WTC11 (cell line): ENCODE measurements at regions not wholly inside any gene's neighbourhood (a gene's known extent, or its start where the extent isn't known, plus 50 kb on each side); places are given as distances from the start of the nearest gene placed in this dataset.

ENCODE experiments used
- ATAC-seq: fragments of 200-7000 bp; cut with Tn5 transposase; 2 replicates; pipeline ENCODE4 v1.10.0; 2021; ENCODE audit warnings: mild to moderate bottlenecking, moderate library complexity
- CTCF ChIA-PET: fragments of 300-600 bp; sonication (Branson Sonifier 250); formaldehyde crosslinking; loops from one replicate; lab custom pipeline; 2021; ENCODE audit warnings: antibody characterized with exemption; lab: Charles Lee
- POLR2A ChIA-PET: fragments of 350-600 bp; sonication (Branson Sonifier 250); formaldehyde crosslinking; loops from one replicate; lab custom pipeline; 2021; ENCODE audit warnings: antibody characterized with exemption; lab: Charles Lee
- DNase-seq: peaks from one replicate; pipeline ENCODE4 v3.0.0; 2021; ENCODE audit warnings: low spot score
- H3K27ac Mint-ChIP-seq: 2 replicates; pipeline ENCODE4 v1.8.0; 2021; ENCODE audit warnings: mixed read lengths
- H3K27me3 Mint-ChIP-seq: 2 replicates; pipeline ENCODE4 v1.8.0; 2021; ENCODE audit warnings: low read depth, mild to moderate bottlenecking, moderate library complexity, mixed read lengths
- H3K36me3 Mint-ChIP-seq: 2 replicates; pipeline ENCODE4 v1.8.0; 2021; ENCODE audit warnings: mixed read lengths
- H3K4me1 Mint-ChIP-seq: 2 replicates; pipeline ENCODE4 v1.8.0; 2022; ENCODE audit warnings: mixed read lengths
- H3K4me3 Mint-ChIP-seq: 2 replicates; pipeline ENCODE4 v1.8.0; 2021; ENCODE audit warnings: mild to moderate bottlenecking, moderate library complexity, mixed read lengths
- H3K9me3 Mint-ChIP-seq: 2 replicates; pipeline ENCODE4 v1.8.0; 2021; ENCODE audit warnings: mixed read lengths
- ATF1 ChIP-seq: sonication (generic); formaldehyde crosslinking; IDR thresholded peaks from 2 replicates; pipeline ENCODE4 v1.8.1; 2023; ENCODE audit warnings: mild to moderate bottlenecking, moderate library complexity, missing genetic modification reagents
- CREB1 ChIP-seq: sonication (generic); formaldehyde crosslinking; IDR thresholded peaks from 2 replicates; pipeline ENCODE4 v1.8.0; 2023; ENCODE audit warnings: mild to moderate bottlenecking, missing genetic modification reagents
- EMX1 ChIP-seq: fragments of 250-450 bp; sonication (Bioruptor Pico); IDR thresholded peaks from 2 replicates; pipeline ENCODE4 v1.8.0; 2021; ENCODE audit warnings: mild to moderate bottlenecking
- GABPB1 ChIP-seq: sonication (generic); formaldehyde crosslinking; IDR thresholded peaks from 2 replicates; pipeline ENCODE4 v1.8.1; 2023; ENCODE audit warnings: mild to moderate bottlenecking, missing genetic modification reagents
- KAT7 ChIP-seq: sonication (generic); formaldehyde crosslinking; IDR thresholded peaks from 2 replicates; pipeline ENCODE4 v1.8.1; 2023; ENCODE audit warnings: missing genetic modification reagents, mild to moderate bottlenecking, borderline replicate concordance
- MXD4 ChIP-seq: fragments of 250-450 bp; sonication (Bioruptor Pico); IDR thresholded peaks from 2 replicates; pipeline ENCODE4 v1.8.0; 2021; ENCODE audit warnings: mild to moderate bottlenecking, moderate library complexity, borderline replicate concordance
- MYBL2 ChIP-seq: sonication (generic); formaldehyde crosslinking; IDR thresholded peaks from 2 replicates; pipeline ENCODE4 v1.8.1; 2023; ENCODE audit warnings: mild to moderate bottlenecking, moderate library complexity, missing genetic modification reagents
- SMAD3 ChIP-seq: sonication (generic); formaldehyde crosslinking; IDR thresholded peaks from 2 replicates; pipeline ENCODE4 v1.8.0; 2022; ENCODE audit warnings: missing genetic modification reagents, mild to moderate bottlenecking, borderline replicate concordance
- SOX15 ChIP-seq: fragments of 250-450 bp; sonication (Bioruptor Pico); IDR thresholded peaks from 2 replicates; pipeline ENCODE4 v1.9.0; 2021; ENCODE audit warnings: mild to moderate bottlenecking
- TEAD1 ChIP-seq: sonication (generic); formaldehyde crosslinking; IDR thresholded peaks from 2 replicates; pipeline ENCODE4 v1.8.0; 2022; ENCODE audit warnings: mild to moderate bottlenecking, missing genetic modification reagents
- TEAD4 ChIP-seq: sonication (generic); formaldehyde crosslinking; IDR thresholded peaks from 2 replicates; pipeline ENCODE4 v1.8.0; 2022; ENCODE audit warnings: mild to moderate bottlenecking, missing genetic modification reagents
- ZNF138 ChIP-seq: sonication (generic); formaldehyde crosslinking; conservative IDR thresholded peaks from 2 replicates; pipeline ENCODE4 v1.8.1; 2022; ENCODE audit warnings: mild to moderate bottlenecking, moderate library complexity, missing genetic modification reagents
- ZNF232 ChIP-seq: sonication (generic); formaldehyde crosslinking; IDR thresholded peaks from 2 replicates; pipeline ENCODE4 v1.8.0; 2022; ENCODE audit warnings: mild to moderate bottlenecking, missing genetic modification reagents
- ZNF263 ChIP-seq: sonication (generic); formaldehyde crosslinking; IDR thresholded peaks from 2 replicates; pipeline ENCODE4 v1.8.1; 2022; ENCODE audit warnings: low read depth, mild to moderate bottlenecking, moderate library complexity, missing genetic modification reagents
- ZNF317 ChIP-seq: sonication (generic); formaldehyde crosslinking; IDR thresholded peaks from 2 replicates; pipeline ENCODE4 v1.8.1; 2023; ENCODE audit warnings: low read depth, mild to moderate bottlenecking, moderate library complexity, missing genetic modification reagents, borderline replicate concordance
- TF ChIP-seq, protein P1 (sequence below): fragments of 250-450 bp; sonication (Bioruptor Pico); IDR thresholded peaks from 2 replicates; pipeline ENCODE4 v1.9.0; 2021; ENCODE audit warnings: mild to moderate bottlenecking, borderline replicate concordance
- TF ChIP-seq, protein P2 (sequence below): sonication (generic); formaldehyde crosslinking; IDR thresholded peaks from 2 replicates; pipeline ENCODE4 v1.8.1; 2022; ENCODE audit warnings: mild to moderate bottlenecking, missing genetic modification reagents, moderate library complexity, borderline replicate concordance
- TF ChIP-seq, protein P3 (sequence below): sonication (generic); formaldehyde crosslinking; IDR thresholded peaks from 2 replicates; pipeline ENCODE4 v1.8.1; 2023; ENCODE audit warnings: mild to moderate bottlenecking, moderate library complexity, missing genetic modification reagents
- TF ChIP-seq, protein P4 (sequence below): sonication (generic); formaldehyde crosslinking; IDR thresholded peaks from 2 replicates; pipeline ENCODE4 v1.8.1; 2023; ENCODE audit warnings: mild to moderate bottlenecking, missing genetic modification reagents, moderate library complexity
- TF ChIP-seq, protein P5 (sequence below): sonication (generic); formaldehyde crosslinking; conservative IDR thresholded peaks from 2 replicates; pipeline ENCODE4 v1.8.1; 2023; ENCODE audit warnings: mild to moderate bottlenecking, low read depth, missing genetic modification reagents, moderate library complexity
- TF ChIP-seq, protein P6 (sequence below): sonication (generic); formaldehyde crosslinking; IDR thresholded peaks from 2 replicates; pipeline ENCODE4 v1.8.1; 2023; ENCODE audit warnings: mild to moderate bottlenecking, missing genetic modification reagents
- TF ChIP-seq, protein P7 (sequence below): sonication (generic); formaldehyde crosslinking; IDR thresholded peaks from 2 replicates; pipeline ENCODE4 v1.8.0; 2023; ENCODE audit warnings: missing genetic modification reagents

DNA sequence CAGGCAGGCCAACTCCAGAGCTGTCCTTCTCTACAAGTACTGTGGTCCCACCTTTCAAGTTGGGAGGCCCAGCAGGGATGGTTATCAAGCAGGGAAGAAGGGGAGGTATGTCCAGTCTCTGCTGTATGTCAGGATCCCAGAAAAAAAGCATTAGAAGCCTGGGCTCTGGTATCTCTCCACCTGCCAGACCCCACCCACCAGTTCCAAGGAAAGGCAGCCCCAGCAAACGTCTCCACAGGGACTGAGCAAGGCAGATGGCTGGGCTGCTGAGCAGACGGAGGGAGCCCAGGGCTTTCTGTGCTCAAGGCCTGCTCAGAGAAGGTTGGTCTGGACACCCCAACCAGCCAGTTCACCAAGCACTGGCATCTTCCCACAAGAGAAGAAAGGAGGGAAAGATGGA is 287.8 kb downstream of the XXYLT1 start (continued):
- TF ChIP-seq, protein P1, sequence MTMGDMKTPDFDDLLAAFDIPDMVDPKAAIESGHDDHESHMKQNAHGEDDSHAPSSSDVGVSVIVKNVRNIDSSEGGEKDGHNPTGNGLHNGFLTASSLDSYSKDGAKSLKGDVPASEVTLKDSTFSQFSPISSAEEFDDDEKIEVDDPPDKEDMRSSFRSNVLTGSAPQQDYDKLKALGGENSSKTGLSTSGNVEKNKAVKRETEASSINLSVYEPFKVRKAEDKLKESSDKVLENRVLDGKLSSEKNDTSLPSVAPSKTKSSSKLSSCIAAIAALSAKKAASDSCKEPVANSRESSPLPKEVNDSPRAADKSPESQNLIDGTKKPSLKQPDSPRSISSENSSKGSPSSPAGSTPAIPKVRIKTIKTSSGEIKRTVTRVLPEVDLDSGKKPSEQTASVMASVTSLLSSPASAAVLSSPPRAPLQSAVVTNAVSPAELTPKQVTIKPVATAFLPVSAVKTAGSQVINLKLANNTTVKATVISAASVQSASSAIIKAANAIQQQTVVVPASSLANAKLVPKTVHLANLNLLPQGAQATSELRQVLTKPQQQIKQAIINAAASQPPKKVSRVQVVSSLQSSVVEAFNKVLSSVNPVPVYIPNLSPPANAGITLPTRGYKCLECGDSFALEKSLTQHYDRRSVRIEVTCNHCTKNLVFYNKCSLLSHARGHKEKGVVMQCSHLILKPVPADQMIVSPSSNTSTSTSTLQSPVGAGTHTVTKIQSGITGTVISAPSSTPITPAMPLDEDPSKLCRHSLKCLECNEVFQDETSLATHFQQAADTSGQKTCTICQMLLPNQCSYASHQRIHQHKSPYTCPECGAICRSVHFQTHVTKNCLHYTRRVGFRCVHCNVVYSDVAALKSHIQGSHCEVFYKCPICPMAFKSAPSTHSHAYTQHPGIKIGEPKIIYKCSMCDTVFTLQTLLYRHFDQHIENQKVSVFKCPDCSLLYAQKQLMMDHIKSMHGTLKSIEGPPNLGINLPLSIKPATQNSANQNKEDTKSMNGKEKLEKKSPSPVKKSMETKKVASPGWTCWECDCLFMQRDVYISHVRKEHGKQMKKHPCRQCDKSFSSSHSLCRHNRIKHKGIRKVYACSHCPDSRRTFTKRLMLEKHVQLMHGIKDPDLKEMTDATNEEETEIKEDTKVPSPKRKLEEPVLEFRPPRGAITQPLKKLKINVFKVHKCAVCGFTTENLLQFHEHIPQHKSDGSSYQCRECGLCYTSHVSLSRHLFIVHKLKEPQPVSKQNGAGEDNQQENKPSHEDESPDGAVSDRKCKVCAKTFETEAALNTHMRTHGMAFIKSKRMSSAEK (CRISPR knock-in tag), result no peak
- no peak for TF ChIP-seq MXD4 (CRISPR knock-in tag)
- no peak for TF ChIP-seq ZNF317 (CRISPR knock-in tag)
- TF ChIP-seq, protein P2, sequence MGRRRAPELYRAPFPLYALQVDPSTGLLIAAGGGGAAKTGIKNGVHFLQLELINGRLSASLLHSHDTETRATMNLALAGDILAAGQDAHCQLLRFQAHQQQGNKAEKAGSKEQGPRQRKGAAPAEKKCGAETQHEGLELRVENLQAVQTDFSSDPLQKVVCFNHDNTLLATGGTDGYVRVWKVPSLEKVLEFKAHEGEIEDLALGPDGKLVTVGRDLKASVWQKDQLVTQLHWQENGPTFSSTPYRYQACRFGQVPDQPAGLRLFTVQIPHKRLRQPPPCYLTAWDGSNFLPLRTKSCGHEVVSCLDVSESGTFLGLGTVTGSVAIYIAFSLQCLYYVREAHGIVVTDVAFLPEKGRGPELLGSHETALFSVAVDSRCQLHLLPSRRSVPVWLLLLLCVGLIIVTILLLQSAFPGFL (CRISPR knock-in tag), result no peak
- no peak for TF ChIP-seq ZNF263 (CRISPR knock-in tag)

DNA sequence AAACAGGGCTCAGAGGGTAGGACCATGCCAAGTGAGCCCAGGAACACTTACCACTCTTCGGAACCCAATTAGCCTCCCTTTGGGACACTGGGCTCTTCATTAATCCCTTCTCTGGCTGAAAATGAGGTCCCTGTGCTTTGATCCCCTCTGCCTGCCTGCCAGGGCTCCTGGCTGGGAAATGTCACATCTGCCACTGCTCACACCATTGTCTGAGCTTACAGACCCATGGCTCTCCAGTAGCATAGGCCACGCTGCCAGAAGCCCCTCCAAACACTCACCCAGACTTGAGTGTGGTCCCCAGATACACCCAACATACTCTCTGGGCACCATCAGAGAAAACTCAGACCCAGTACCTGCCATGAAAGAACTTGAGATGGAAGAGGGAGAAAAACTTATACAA is 287.3 kb downstream of the XXYLT1 start:
- Mint-ChIP-seq H3K27me3 (peaks cover 7% of the 10 kb centered on the region), H3K4me3 (no peak overlapping the region), H3K4me1 (peaks cover 4% of the 10 kb centered on the region; the same call in 1 of the 2 replicates), H3K36me3 (no peaks in the 10 kb centered on the region), H3K27ac (no peak overlapping the region), H3K9me3 (peaks cover 9% of the 10 kb centered on the region)
- DNase-seq (no peak), ATAC-seq (no peak)
- CTCF ChIA-PET, result interaction anchor here (0.5 to 3.4 kb wide), 3 partner anchors 117 to 301 kb away, joined by 3 to 46 read pairs (median 43); no protein-coding TSS in a partner anchor
- TF ChIP-seq CREB1 (CRISPR knock-in tag) (no peak), ZNF138 (no peak), KAT7 (CRISPR knock-in tag) (no peak)
- TF ChIP-seq, protein P3, sequence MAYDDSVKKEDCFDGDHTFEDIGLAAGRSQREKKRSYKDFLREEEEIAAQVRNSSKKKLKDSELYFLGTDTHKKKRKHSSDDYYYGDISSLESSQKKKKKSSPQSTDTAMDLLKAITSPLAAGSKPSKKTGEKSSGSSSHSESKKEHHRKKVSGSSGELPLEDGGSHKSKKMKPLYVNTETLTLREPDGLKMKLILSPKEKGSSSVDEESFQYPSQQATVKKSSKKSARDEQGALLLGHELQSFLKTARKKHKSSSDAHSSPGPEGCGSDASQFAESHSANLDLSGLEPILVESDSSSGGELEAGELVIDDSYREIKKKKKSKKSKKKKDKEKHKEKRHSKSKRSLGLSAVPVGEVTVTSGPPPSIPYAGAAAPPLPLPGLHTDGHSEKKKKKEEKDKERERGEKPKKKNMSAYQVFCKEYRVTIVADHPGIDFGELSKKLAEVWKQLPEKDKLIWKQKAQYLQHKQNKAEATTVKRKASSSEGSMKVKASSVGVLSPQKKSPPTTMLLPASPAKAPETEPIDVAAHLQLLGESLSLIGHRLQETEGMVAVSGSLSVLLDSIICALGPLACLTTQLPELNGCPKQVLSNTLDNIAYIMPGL, result no peak
- TF ChIP-seq, protein P4, sequence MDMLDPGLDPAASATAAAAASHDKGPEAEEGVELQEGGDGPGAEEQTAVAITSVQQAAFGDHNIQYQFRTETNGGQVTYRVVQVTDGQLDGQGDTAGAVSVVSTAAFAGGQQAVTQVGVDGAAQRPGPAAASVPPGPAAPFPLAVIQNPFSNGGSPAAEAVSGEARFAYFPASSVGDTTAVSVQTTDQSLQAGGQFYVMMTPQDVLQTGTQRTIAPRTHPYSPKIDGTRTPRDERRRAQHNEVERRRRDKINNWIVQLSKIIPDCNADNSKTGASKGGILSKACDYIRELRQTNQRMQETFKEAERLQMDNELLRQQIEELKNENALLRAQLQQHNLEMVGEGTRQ (CRISPR knock-in tag), result no peak
- POLR2A ChIA-PET, result no interaction called here

DNA sequence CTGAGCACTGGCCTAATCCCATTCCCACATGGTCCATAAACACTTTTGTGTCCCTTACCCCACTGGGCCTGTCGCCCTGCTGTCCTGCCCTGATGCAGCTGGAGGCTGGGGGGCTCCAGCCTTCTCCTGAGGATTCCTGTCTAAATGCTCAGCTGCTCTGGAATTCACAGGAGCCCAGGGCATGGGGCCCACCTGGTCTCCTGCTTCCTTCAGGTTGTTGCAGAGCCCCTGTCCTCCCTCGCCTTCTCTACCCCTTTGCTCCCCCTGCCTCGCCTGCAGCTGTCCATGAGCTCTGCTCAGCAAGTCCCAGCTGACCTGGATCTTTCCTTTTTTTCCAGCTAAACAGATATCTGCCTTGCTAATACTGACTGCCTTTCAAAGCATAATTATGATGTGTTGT is 286.9 kb downstream of the XXYLT1 start:
- no peak overlapping the region for H3K4me3 Mint-ChIP-seq
- no peaks in the 10 kb centered on the region for H3K36me3 Mint-ChIP-seq
- no peak for DNase-seq
- no peak for ATAC-seq
- H3K9me3 Mint-ChIP-seq, result peaks cover 9% of the 10 kb centered on the region
- peaks cover 4% of the 10 kb centered on the region; the same call in 1 of the 2 replicates for H3K4me1 Mint-ChIP-seq
- no peak overlapping the region for H3K27ac Mint-ChIP-seq
- POLR2A ChIA-PET, result no interaction called here
- peaks cover 7% of the 10 kb centered on the region for H3K27me3 Mint-ChIP-seq
- CTCF ChIA-PET, result interaction anchor here (0.5 to 3.4 kb wide), 18 partner anchors 9 to 312 kb away, joined by 3 to 46 read pairs (median 5); partner anchors contain the start of genes LSG1 and XXYLT1
- TF ChIP-seq SMAD3 (CRISPR knock-in tag) (no peak), TEAD4 (CRISPR knock-in tag) (no peak), MYBL2 (CRISPR knock-in tag) (no peak), ZNF232 (no peak), GABPB1 (CRISPR knock-in tag) (no peak), ATF1 (CRISPR knock-in tag) (no peak), TEAD1 (no peak), SOX15 (CRISPR knock-in tag) (no peak), EMX1 (CRISPR knock-in tag) (no peak)
- TF ChIP-seq, protein P5, sequence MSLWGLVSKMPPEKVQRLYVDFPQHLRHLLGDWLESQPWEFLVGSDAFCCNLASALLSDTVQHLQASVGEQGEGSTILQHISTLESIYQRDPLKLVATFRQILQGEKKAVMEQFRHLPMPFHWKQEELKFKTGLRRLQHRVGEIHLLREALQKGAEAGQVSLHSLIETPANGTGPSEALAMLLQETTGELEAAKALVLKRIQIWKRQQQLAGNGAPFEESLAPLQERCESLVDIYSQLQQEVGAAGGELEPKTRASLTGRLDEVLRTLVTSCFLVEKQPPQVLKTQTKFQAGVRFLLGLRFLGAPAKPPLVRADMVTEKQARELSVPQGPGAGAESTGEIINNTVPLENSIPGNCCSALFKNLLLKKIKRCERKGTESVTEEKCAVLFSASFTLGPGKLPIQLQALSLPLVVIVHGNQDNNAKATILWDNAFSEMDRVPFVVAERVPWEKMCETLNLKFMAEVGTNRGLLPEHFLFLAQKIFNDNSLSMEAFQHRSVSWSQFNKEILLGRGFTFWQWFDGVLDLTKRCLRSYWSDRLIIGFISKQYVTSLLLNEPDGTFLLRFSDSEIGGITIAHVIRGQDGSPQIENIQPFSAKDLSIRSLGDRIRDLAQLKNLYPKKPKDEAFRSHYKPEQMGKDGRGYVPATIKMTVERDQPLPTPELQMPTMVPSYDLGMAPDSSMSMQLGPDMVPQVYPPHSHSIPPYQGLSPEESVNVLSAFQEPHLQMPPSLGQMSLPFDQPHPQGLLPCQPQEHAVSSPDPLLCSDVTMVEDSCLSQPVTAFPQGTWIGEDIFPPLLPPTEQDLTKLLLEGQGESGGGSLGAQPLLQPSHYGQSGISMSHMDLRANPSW (CRISPR knock-in tag), result no peak
- TF ChIP-seq, protein P6, sequence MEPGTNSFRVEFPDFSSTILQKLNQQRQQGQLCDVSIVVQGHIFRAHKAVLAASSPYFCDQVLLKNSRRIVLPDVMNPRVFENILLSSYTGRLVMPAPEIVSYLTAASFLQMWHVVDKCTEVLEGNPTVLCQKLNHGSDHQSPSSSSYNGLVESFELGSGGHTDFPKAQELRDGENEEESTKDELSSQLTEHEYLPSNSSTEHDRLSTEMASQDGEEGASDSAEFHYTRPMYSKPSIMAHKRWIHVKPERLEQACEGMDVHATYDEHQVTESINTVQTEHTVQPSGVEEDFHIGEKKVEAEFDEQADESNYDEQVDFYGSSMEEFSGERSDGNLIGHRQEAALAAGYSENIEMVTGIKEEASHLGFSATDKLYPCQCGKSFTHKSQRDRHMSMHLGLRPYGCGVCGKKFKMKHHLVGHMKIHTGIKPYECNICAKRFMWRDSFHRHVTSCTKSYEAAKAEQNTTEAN (CRISPR knock-in tag), result no peak
- TF ChIP-seq, protein P7, sequence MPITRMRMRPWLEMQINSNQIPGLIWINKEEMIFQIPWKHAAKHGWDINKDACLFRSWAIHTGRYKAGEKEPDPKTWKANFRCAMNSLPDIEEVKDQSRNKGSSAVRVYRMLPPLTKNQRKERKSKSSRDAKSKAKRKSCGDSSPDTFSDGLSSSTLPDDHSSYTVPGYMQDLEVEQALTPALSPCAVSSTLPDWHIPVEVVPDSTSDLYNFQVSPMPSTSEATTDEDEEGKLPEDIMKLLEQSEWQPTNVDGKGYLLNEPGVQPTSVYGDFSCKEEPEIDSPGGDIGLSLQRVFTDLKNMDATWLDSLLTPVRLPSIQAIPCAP, result no peak
